ENCODE measurements at regions not wholly inside any gene's neighbourhood (a gene's known extent, or its start where the extent isn't known, plus 50 kb on each side); places are given as distances from the start of the nearest gene placed in this dataset.

GRCh38 chr2:164220265-164220664 is 401.0 kb downstream of the GRB14 start:
- TF ChIP-seq, protein P1, sequence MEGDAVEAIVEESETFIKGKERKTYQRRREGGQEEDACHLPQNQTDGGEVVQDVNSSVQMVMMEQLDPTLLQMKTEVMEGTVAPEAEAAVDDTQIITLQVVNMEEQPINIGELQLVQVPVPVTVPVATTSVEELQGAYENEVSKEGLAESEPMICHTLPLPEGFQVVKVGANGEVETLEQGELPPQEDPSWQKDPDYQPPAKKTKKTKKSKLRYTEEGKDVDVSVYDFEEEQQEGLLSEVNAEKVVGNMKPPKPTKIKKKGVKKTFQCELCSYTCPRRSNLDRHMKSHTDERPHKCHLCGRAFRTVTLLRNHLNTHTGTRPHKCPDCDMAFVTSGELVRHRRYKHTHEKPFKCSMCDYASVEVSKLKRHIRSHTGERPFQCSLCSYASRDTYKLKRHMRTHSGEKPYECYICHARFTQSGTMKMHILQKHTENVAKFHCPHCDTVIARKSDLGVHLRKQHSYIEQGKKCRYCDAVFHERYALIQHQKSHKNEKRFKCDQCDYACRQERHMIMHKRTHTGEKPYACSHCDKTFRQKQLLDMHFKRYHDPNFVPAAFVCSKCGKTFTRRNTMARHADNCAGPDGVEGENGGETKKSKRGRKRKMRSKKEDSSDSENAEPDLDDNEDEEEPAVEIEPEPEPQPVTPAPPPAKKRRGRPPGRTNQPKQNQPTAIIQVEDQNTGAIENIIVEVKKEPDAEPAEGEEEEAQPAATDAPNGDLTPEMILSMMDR (IDR thresholded peaks at IDR 0.05), result no peak
- TF ChIP-seq GABPA (IDR thresholded peaks at IDR 0.05; ENCODE audit: low read depth) (no peak), RAD21 (IDR thresholded peaks at IDR 0.05; ENCODE audit: low read length) (no peak), RFX5 (IDR thresholded peaks at IDR 0.05; ENCODE audit: low read length) (no peak), ELF1 (IDR thresholded peaks at IDR 0.05) (no peak), FOXM1 (IDR thresholded peaks at IDR 0.05; ENCODE audit: low read depth) (no peak), POLR2AphosphoS5 (IDR thresholded peaks at IDR 0.05; ENCODE audit: low read depth, low read length) (no peak)

Measured in SK-N-SH (cell line).